GM19395 (cell line): ENCODE measurements at regions not wholly inside any gene's neighbourhood (a gene's known extent, or its start where the extent isn't known, plus 50 kb on each side); places are given as distances from the start of the nearest gene placed in this dataset.

Source experiments
- ATAC-seq: cut with Tn5 transposase; IDR thresholded peaks from one replicate; pipeline ENCODE4 v1.9.1; 2021; ENCODE audit warnings: mild to moderate bottlenecking, moderate library complexity; ENCODE audit not compliant: unreplicated experiment

DNA sequence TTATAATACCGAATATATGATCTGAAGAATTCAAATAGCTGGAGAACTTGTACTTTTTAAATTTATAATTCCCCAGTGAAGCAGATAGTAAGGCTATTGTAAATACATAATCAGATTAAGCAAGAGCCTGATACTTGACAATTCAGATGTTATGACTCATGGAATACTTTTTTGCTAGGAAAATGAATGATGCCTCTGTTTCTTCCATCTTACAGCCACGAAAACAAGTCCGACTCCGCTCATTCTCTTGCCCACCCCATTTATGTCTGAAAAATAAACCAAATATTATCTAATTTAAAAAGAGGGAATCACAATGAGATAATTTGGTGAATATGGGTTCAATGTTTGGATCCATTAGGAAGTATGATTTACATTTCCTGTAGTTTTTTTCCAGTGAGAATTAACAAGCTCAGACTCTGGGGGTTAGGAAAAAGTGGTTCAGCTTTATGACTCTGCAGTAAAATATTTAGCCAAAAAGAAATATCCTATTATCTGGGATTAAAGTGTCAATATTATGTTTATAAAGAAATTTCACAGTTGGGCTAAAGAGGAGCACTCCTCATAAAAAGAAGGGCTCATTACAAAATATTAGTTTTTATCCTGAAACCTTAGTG, 50.4 kb upstream of the DAB1 start:
- no peak for ATAC-seq
